ENCODE measurements at regions not wholly inside any gene's neighbourhood (a gene's known extent, or its start where the extent isn't known, plus 50 kb on each side); places are given as distances from the start of the nearest gene placed in this dataset.
"Not testable (repeated sequence)": the region's sequence is repeated elsewhere in the genome, so short reads cannot be mapped to it uniquely, and the experiment has no call there.

DNA sequence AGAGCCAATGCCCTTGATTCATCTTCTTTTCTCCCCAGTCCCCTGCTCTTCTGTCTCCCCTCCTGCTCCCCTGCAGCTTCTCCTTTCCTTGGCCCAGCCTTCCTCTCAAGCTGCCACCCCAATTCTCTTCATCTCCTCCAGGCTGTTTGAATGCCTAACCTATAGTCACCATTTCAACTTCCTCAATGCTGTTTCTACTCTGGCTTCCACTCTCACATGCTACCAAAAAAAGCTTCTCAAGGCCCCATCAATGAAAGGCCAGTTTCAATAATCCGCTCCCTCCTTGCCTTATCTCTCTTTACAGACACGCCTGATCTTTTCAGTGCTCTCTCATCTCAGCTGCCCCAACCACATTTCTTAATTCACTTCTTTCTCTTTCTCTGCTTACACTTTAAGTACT lies 212.2 kb upstream of the GPR149 start:
- Histone ChIP-seq H3K36me3 (no peaks in the 10 kb centered on the region), H3K9me3 (ENCODE audit: severe bottlenecking) (no peaks in the 10 kb centered on the region), H3K27me3 (ENCODE audit: insufficient read depth, low read depth, severe bottlenecking) (no peaks in the 10 kb centered on the region), H3K27ac (no peak overlapping the region), H3K4me3 (ENCODE audit: low read depth, low read length) (no peak overlapping the region)
- DNase-seq = no peak
- TF ChIP-seq, protein P1, sequence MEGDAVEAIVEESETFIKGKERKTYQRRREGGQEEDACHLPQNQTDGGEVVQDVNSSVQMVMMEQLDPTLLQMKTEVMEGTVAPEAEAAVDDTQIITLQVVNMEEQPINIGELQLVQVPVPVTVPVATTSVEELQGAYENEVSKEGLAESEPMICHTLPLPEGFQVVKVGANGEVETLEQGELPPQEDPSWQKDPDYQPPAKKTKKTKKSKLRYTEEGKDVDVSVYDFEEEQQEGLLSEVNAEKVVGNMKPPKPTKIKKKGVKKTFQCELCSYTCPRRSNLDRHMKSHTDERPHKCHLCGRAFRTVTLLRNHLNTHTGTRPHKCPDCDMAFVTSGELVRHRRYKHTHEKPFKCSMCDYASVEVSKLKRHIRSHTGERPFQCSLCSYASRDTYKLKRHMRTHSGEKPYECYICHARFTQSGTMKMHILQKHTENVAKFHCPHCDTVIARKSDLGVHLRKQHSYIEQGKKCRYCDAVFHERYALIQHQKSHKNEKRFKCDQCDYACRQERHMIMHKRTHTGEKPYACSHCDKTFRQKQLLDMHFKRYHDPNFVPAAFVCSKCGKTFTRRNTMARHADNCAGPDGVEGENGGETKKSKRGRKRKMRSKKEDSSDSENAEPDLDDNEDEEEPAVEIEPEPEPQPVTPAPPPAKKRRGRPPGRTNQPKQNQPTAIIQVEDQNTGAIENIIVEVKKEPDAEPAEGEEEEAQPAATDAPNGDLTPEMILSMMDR (IDR thresholded peaks at IDR 0.05; ENCODE audit: low read depth, low read length) = no peak

DNA sequence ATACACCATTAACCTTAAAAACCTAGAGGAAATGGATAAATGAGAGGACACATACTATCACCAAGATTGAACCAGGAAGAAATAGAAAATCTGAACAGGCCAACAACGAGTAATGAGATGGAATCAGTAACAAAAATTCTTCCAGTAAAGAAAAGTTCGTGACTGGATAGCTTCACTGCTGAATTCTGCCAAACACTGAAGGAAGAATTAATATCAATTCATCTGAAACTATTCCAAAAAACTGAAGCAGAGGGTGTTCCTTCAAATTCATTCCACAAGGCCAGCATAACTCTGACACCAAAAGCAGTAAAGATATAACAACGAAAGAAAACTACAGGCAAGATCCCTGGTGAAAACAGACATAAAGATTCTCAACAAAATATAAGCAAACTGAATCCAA lies 195.8 kb upstream of the GPR149 start:
- Histone ChIP-seq H3K9me3 (ENCODE audit: severe bottlenecking) (no peaks in the 10 kb centered on the region), H3K27ac (no peak overlapping the region), H3K4me3 (ENCODE audit: low read depth, low read length) (no peak overlapping the region), H3K27me3 (ENCODE audit: insufficient read depth, low read depth, severe bottlenecking) (no peaks in the 10 kb centered on the region), H3K36me3 (no peaks in the 10 kb centered on the region)
- DNase-seq = no peak
- TF ChIP-seq, protein P1 (IDR thresholded peaks at IDR 0.05; ENCODE audit: low read depth, low read length) = no peak

DNA sequence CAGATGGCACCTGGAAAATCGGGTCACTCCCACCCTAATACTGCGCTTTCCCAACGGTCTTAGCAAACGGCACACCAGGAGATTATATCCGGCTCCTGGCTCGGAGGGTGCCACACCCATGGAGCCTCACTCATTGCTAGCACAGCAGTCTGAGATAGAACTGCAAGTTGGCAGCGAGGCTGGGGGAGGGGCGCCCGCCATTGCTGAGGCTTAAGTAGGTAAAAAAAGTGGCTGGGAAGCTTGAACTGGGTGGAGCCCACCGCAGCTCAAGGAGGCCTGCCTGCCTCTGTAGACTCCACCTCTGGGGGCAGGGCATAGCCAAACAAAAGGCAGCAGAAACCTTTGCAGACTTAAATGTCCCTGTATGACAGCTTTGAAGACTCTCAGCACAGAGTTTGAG lies 189.6 kb upstream of the GPR149 start:
- peak; percentile 41 for DNase-seq
- not testable (repeated sequence) for H3K27ac ChIP-seq; H3K27me3 ChIP-seq (ENCODE audit: insufficient read depth, low read depth, severe bottlenecking); H3K9me3 ChIP-seq (ENCODE audit: severe bottlenecking); H3K4me3 ChIP-seq (ENCODE audit: low read depth, low read length); H3K36me3 ChIP-seq

DNA sequence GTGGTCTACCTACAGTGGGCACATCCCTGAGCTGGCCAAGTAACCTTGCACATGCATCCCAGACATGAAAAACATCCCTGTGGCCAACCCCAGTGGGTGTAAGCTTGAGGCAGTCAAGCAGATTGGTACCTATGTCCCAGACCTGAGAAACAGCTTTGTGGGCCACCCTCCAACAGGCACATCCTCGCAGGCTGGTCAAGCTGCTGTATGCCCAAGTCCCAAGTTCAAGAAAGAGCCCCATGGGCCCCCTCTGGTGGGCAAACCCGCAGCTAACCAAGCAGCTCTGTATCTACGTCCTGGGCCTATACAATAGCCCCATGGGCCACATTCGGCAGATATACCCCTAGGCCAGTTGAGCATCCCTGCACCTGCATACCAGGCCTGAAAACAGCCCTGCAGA lies 186.3 kb upstream of the GPR149 start:
- peaks cover 5% of the 10 kb centered on the region for H3K9me3 ChIP-seq (ENCODE audit: severe bottlenecking)
- peak; percentile 30 for DNase-seq
- H3K27ac ChIP-seq = no peak overlapping the region
- TF ChIP-seq, protein P1 (IDR thresholded peaks at IDR 0.05; ENCODE audit: low read depth, low read length) = peak; percentile 42; the same call in 1 of the 2 replicates
- H3K27me3 ChIP-seq (ENCODE audit: insufficient read depth, low read depth, severe bottlenecking) = no peaks in the 10 kb centered on the region
- no peak overlapping the region for H3K4me3 ChIP-seq (ENCODE audit: low read depth, low read length)
- H3K36me3 ChIP-seq = no peaks in the 10 kb centered on the region

DNA sequence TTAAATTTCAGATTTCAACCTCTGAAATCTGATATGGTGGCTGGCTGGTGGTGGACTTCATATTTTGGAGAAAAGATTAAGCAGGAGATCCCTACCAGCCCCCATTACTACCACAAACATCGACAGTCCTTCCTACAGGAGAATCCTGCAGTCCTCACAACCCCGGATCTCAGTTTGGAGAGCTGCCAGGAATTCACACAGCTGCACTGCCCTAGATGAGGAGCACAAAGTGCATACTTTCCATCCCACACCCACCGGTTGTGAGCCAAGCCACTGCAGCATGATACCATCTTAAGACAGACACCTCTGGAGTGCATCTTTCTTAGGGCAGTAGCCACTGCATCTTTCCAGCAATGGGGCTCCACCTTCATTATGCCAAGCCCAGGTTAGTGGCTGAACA lies 185.5 kb upstream of the GPR149 start:
- peaks cover 5% of the 10 kb centered on the region for H3K9me3 ChIP-seq (ENCODE audit: severe bottlenecking)
- H3K4me3 ChIP-seq (ENCODE audit: low read depth, low read length) = no peak overlapping the region
- TF ChIP-seq, protein P1 (IDR thresholded peaks at IDR 0.05; ENCODE audit: low read depth, low read length) = no peak
- no peaks in the 10 kb centered on the region for H3K27me3 ChIP-seq (ENCODE audit: insufficient read depth, low read depth, severe bottlenecking)
- no peak for DNase-seq
- no peaks in the 10 kb centered on the region for H3K36me3 ChIP-seq
- no peak overlapping the region for H3K27ac ChIP-seq

DNA sequence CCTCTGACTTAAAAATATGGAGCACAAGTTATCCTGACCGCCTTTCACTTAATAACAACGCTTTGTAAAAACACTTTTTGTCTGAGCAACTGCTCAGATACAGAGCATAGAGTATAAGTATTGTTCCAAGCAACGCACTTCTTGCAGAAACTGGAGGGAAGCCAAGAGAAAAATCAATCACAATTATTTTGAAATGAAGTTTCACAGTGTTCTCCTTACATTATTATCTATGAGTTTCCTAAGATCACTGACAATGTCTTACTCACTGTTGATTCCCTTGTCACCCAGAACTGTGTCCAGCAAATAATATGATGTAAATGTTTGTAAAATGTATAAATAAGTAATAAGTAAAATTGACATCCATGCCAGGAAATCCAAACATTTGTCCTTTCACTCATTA lies 184.6 kb upstream of the GPR149 start:
- Histone ChIP-seq H3K9me3 (ENCODE audit: severe bottlenecking) (peaks cover 5% of the 10 kb centered on the region), H3K27ac (no peak overlapping the region), H3K27me3 (ENCODE audit: insufficient read depth, low read depth, severe bottlenecking) (no peaks in the 10 kb centered on the region), H3K4me3 (ENCODE audit: low read depth, low read length) (no peak overlapping the region), H3K36me3 (no peaks in the 10 kb centered on the region)
- TF ChIP-seq, protein P1 (IDR thresholded peaks at IDR 0.05; ENCODE audit: low read depth, low read length) = no peak
- DNase-seq = no peak
